Psoas muscle (tissue), 7 donors: ENCODE measurements at regions not wholly inside any gene's neighbourhood (a gene's known extent, or its start where the extent isn't known, plus 50 kb on each side); places are given as distances from the start of the nearest gene placed in this dataset.
A peak's percentile ranks its signal among the peaks of the same experiment; 100 is the strongest.

ENCODE experiments used
- ATAC-seq, 4 donors: fragments of 200-7000 bp; cut with Tn5 transposase; one replicate each; pipeline ENCODE4 v1.9.1; 2020; ENCODE audit warnings: moderate library complexity in 3 of 4, mild to moderate bottlenecking in 2 of 4
- DNase-seq, 2 donors: peaks; one replicate each; pipeline ENCODE4 v3.0.0-alpha.2; 2020
- H3K27ac ChIP-seq: fragments of 200-600 bp; one replicate; pipeline ENCODE4 v1.8.0; 2022
- H3K27me3 ChIP-seq, 3 donors: fragments of 200-600 bp in 1 of 3; one replicate each; pipeline versions ENCODE4 v1.6.1 to v1.8.0; 2013 to 2022; ENCODE audit warnings: low read length in 2 of 3, mild to moderate bottlenecking in 2 of 3, moderate library complexity in 1 of 3; ENCODE audit not compliant: insufficient read depth in 3 of 3
- H3K36me3 ChIP-seq, 2 donors: fragments of 200-600 bp in 1 of 2; one replicate each; pipeline versions ENCODE4 v1.6.1 to v1.8.0; 2013 to 2022; ENCODE audit warnings: low read depth in 1 of 2, mild to moderate bottlenecking in 1 of 2, moderate library complexity in 1 of 2; ENCODE audit not compliant: insufficient read depth in 1 of 2
- H3K4me1 ChIP-seq: fragments of 200-600 bp; one replicate; pipeline ENCODE4 v1.8.0; 2022
- H3K4me3 ChIP-seq: fragments of 200-600 bp; one replicate; pipeline ENCODE4 v1.8.0; 2022; ENCODE audit warnings: mild to moderate bottlenecking
- H3K9me3 ChIP-seq: fragments of 200-600 bp; one replicate; pipeline ENCODE4 v1.8.0; 2022
- CTCF ChIP-seq: fragments of 200-600 bp; IDR thresholded peaks from one replicate; pipeline ENCODE4 v1.8.0; 2022; ENCODE audit warnings: antibody characterized with exemption
- WGBS, 3 donors: extraction: QIAGEN DNeasy Blood & Tissue Kit; methylation state at CpG; one replicate each; pipeline versions ENCODE4 v1.1.6 to v1.1.7; 2013; 5-methylcytosine and 5-hydroxymethylcytosine counted together
- intact Hi-C, 2 donors: fragments of 100-400 bp; cut with DNase I; formaldehyde crosslinking; loops; one replicate each; pipeline versions ENCODE4 v1.11.0 to v1.14.2; 2022
- donor health status: healthy with polysubstance abuse.
- donor health status: DM: no; HTN: no; CAD: no; lungs with moderate emphysema.
- donor health status: Bipolar disorder and iron deficiency.
- donor health status: healthy.
- donor health status: DM: yes; HTN: yes; CAD: no.
- donor health status: DM: no; HTN: no; CAD: no.
- donor health status: DM: yes; HTN: yes; CAD: no.

- H3K4me1 ChIP-seq, result no peaks in the 10 kb centered on the region
- ATAC-seq (no peak), DNase-seq (no peak)
- no peaks in the 10 kb centered on the region for H3K9me3 ChIP-seq
- peaks cover 0 to 24% (median 6%) of the 10 kb centered on the region in 3 donors for H3K27me3 ChIP-seq
- WGBS, 3 donors, result 59 to 65% (median 63%) methylated on average over 7 of the region's 7 CpGs
- no peaks in the 10 kb centered on the region for H3K36me3 ChIP-seq
- no peak overlapping the region for H3K27ac ChIP-seq
- TF ChIP-seq CTCF, result no peak
- intact Hi-C loops, result no loop called here
- peak overlapping the region; percentile 38 for H3K4me3 ChIP-seq
These were observed 55.6 kb upstream of the LBX1 start for GRCh38 chr10:101284744-101285463.

GRCh38 chr10:101285519-101286070, 56.3 kb upstream of the LBX1 start:
- H3K27ac ChIP-seq, result no peak overlapping the region
- H3K4me3 ChIP-seq, result no peak overlapping the region
- TF ChIP-seq CTCF, result no peak
- intact Hi-C loops, result no loop called here
- no peaks in the 10 kb centered on the region for H3K4me1 ChIP-seq
- ATAC-seq (no peak), DNase-seq (no peak)
- H3K9me3 ChIP-seq, result no peaks in the 10 kb centered on the region
- no peaks in the 10 kb centered on the region for H3K36me3 ChIP-seq
- 39 to 44% (median 40%) methylated on average over 9 to 15 of the region's 15 CpGs for WGBS, 3 donors
- peaks cover 0 to 24% (median 6%) of the 10 kb centered on the region in 3 donors for H3K27me3 ChIP-seq

- no peak for ATAC-seq
- peaks cover 0 to 27% (median 6%) of the 10 kb centered on the region in 3 donors for H3K27me3 ChIP-seq
These were observed 57.2 kb upstream of the LBX1 start for GRCh38 chr10:101286248-101287046.

More at GRCh38 chr10:101286248-101287046, 57.2 kb upstream of the LBX1 start:
- TF ChIP-seq CTCF, result no peak
- Histone ChIP-seq H3K27ac (no peak overlapping the region), H3K4me3 (no peak overlapping the region), H3K9me3 (no peaks in the 10 kb centered on the region), H3K4me1 (peaks cover 5% of the 10 kb centered on the region), H3K36me3 (no peaks in the 10 kb centered on the region)
- intact Hi-C loops, result no loop called here
- no peak for DNase-seq
- WGBS, 3 donors, result 60 to 76% (median 73%) methylated on average over 12 of the region's 12 CpGs
